ENCODE measurements at regions not wholly inside any gene's neighbourhood (a gene's known extent, or its start where the extent isn't known, plus 50 kb on each side); places are given as distances from the start of the nearest gene placed in this dataset.

DNA sequence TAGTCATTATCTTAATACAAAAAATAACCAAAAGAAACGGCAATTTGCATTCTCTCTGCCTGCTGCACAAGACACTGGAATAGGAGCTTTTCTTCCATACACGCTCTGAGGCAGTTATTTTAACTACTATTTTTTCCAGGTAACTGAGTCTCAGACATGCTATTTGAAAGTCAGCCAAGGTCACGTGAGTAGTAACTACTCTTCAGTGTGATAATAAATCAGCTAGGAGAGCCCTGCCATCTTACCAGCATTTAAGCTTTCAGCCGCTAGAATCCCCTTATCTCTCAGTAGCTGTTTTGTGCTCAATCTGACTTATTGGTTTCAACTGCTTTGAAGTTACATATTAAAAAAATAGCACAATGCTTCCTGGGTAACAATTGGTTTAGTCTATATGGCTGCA lies 84.5 kb downstream of the NRN1 start:
- TF ChIP-seq JUND (IDR thresholded peaks at IDR 0.05; ENCODE audit: low read depth): no peak
- in situ Hi-C loops (cut with HindIII; ENCODE audit: low pct_unique_long_range_greater_than_20kb, low sequenced_read_pairs): no loop called here
- no peak for DNase-seq (ENCODE audit: low read depth in 1 of 2, low spot score in 1 of 2)

DNA sequence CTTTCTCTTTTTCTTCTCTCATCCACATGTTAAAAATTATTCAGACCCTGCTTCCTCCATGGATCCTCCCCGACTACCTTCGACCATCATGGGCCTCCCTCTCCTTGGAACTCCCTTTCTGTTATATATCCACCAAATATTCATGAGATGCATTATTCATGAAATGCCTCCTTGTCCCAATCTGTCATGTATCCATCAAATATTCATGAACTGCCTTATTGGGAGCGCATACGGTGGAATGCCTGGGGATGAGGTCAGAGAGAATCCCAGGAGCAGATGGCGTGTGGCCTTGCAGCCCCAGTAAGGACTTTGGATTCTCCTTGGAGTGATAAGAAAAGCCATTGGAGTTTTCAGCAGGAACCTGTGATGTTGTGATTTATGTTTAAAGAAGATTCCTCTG lies 97.0 kb downstream of the NRN1 start:
- DNase-seq (ENCODE audit: low read depth in 1 of 2, low spot score in 1 of 2): no peak
- in situ Hi-C loops (cut with HindIII; ENCODE audit: low pct_unique_long_range_greater_than_20kb, low sequenced_read_pairs): no loop called here
- no peak for TF ChIP-seq JUND (IDR thresholded peaks at IDR 0.05; ENCODE audit: low read depth)

DNA sequence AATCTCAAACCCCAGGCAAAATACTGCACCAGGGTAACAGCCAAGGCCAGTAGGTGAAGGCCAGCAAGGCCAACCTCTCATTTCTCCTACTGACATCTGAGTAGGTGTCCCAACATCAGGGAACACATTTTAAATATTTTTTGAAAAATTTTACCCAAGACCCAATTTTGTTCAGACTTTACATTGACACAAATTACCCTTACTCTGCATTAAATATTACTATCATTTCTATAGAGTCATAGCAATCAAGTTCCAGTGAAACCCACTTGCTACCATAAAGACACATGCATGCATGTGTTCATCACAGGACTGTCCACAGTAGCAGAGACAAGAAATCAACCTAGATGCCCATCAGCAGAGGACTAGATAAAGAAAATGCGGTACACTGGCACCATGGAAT lies 99.9 kb downstream of the NRN1 start:
- no peak for TF ChIP-seq JUND (IDR thresholded peaks at IDR 0.05; ENCODE audit: low read depth)
- in situ Hi-C loops (cut with HindIII; ENCODE audit: low pct_unique_long_range_greater_than_20kb, low sequenced_read_pairs): no loop called here
- no peak for DNase-seq (ENCODE audit: low read depth in 1 of 2, low spot score in 1 of 2)

DNA sequence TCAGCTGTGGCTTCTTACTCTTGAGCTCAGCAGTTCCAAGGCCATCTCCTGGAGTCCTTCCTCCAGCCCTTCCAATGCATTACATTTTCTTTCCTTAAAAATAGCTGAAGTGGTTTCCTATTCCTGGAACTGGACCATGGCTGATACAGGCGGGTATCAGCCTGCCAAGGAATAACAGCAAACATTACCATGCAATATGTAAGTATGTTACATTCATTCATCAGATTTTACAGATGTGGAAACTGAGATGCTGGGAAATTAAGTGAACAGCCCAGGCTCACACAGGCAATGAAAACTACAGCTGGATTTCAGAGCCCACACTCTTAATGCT lies 100.4 kb downstream of the NRN1 start:
- in situ Hi-C loops (cut with HindIII; ENCODE audit: low pct_unique_long_range_greater_than_20kb, low sequenced_read_pairs): no loop called here
- TF ChIP-seq JUND (IDR thresholded peaks at IDR 0.05; ENCODE audit: low read depth): no peak
- no peak for DNase-seq (ENCODE audit: low read depth in 1 of 2, low spot score in 1 of 2)

DNA sequence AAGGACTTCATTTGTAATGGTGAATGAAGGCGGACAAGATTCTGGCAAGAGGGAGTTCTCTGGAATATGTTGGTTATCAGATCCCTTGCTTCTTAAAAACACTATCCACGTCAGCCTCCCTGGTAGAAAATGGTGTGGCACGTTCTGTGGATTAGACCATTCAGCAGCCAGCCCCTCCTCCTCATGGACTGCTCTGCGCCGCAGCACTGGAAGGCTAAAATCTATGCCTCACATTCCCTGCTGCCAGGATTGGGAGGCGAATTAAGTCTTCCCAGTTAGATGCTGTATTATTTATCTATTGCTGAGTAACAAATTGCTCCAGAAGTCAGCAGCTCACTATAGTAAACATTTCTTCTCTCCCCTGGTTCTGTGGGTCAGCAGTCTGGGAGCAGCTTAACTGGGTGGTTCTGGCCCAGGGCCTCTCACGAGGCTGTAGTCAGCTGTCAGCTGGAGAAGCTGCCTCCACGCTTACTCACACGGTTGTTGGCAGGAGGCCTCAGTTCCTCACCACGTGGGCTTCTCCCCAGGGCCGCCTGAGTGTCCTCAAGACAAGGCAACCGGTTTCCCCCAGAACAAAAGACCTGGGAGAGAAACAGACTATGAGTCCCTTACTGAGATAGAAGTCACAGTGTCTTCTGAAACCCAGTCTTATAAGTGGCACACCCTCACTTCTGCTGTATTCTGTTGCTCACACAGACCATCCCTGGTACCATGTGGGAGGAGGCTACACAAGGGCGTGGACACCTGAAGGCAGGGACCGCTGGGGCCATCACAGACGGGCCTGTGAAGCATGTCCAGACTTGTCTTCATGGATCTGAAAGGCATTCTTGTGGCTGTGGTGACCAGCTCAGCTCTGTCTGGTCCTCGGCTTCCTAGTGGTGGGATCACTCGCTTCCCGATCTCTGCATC lies 101.0 kb downstream of the NRN1 start:
- TF ChIP-seq JUND (IDR thresholded peaks at IDR 0.05; ENCODE audit: low read depth): no peak
- in situ Hi-C loops (cut with HindIII; ENCODE audit: low pct_unique_long_range_greater_than_20kb, low sequenced_read_pairs): no loop called here
- DNase-seq (ENCODE audit: low read depth in 1 of 2, low spot score in 1 of 2): no peak

DNA sequence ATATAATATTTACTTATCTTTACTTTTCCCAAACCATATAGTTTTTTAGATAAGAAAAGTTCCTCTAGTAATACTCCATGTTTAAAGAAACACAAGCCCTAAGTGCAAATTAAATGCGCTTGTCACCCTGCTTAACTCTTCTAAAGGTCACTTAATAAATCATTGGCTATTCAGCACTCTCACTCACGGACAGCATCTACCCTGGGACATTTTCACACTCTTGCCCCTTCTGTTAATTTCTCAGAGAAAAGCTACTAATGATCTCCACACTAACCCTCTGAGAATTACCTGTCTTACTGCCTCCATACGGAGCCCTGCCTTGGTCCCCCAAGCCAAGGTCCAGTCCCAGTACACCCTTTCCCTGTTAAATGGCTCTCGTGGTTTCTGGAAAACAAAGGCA lies 102.2 kb downstream of the NRN1 start:
- TF ChIP-seq JUND (IDR thresholded peaks at IDR 0.05; ENCODE audit: low read depth): no peak
- peak in 1 of 2 experiments; percentile 10 for DNase-seq (ENCODE audit: low read depth in 1 of 2, low spot score in 1 of 2)
- in situ Hi-C loops (cut with HindIII; ENCODE audit: low pct_unique_long_range_greater_than_20kb, low sequenced_read_pairs): no loop called here

DNA sequence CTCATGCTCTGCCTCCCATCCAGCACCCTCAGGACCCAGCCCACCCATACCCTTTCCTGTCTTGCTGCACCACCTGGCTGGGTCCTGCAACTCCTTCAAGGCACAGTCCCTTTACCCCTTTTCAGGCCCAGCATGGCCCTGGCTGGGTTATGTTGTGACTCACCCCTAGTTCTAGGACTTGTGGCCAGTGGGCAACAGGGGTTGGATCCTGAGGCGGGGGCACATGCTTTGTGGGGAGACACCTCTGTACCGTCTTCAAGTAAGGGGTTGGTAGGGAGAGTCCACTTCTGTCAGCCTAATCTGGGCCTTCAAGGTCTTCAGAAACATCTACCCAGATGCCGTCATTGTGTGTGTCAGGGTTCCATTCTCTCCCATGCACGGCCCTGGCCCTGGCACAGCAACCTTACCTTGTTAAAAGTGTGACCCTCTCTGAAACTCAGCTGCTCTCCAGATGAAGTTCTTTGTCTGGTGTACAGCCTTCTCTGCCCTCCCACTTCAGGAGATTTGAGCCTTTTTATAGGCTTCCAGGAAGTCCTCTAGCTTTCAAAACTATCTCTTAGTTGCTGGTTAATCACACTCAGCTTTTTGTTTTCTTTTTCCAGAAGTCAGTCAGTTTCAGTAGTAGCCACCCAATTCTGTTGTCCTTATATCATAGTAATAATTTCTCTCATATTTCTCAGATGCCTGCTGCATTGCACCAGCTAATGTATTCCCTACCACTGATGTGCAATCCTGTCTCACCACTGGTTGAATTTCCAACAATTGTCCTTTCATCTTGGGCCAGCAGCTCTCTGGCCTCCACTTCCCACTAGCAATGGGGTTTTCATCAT lies 107.3 kb downstream of the NRN1 start:
- in situ Hi-C loops (cut with HindIII; ENCODE audit: low pct_unique_long_range_greater_than_20kb, low sequenced_read_pairs): no loop called here
- no peak for DNase-seq (ENCODE audit: low read depth in 1 of 2, low spot score in 1 of 2)
- TF ChIP-seq JUND (IDR thresholded peaks at IDR 0.05; ENCODE audit: low read depth): no peak

DNA sequence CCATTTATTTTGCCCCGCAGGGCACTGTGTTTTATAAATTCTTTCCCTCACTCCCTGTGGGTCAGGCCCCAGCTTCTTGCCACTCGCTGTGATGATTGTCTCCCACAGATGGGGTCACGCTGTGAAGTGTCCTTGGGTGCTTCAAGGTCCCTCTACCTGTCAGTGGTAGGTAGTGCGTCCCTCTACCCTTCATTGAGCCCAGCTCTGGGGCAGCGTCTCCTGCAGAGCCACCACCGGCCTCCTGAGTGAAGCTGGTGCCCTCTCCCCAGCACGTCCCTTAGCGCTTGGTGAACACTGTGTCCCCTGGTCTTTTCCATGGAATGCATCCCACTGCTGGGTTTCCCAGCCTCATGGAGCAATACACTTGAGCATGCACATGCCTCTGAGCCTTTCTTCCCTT lies 108.2 kb downstream of the NRN1 start:
- no peak for TF ChIP-seq JUND (IDR thresholded peaks at IDR 0.05; ENCODE audit: low read depth)
- in situ Hi-C loops (cut with HindIII; ENCODE audit: low pct_unique_long_range_greater_than_20kb, low sequenced_read_pairs): no loop called here
- no peak for DNase-seq (ENCODE audit: low read depth in 1 of 2, low spot score in 1 of 2)

DNA sequence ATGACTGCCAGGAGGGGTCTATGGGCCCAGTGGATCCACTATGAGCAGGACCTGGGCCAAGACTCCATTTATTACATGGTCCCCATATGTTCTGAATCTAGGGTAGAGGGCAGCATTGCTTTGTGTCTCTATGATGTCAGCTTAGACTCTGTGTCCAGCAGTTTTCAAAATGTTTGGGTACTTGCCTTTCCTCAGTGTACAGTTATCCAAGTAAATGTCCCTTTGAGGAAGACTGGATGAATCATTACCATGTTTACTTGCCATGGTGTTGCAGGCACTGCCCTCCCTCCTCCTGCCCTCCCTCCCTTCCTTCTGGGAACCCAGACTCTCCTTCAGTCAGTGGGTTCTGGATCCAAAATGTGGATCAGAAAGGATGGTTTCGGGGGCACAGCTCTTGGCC lies 108.6 kb downstream of the NRN1 start:
- in situ Hi-C loops (cut with HindIII; ENCODE audit: low pct_unique_long_range_greater_than_20kb, low sequenced_read_pairs): no loop called here
- TF ChIP-seq JUND (IDR thresholded peaks at IDR 0.05; ENCODE audit: low read depth): no peak

DNA sequence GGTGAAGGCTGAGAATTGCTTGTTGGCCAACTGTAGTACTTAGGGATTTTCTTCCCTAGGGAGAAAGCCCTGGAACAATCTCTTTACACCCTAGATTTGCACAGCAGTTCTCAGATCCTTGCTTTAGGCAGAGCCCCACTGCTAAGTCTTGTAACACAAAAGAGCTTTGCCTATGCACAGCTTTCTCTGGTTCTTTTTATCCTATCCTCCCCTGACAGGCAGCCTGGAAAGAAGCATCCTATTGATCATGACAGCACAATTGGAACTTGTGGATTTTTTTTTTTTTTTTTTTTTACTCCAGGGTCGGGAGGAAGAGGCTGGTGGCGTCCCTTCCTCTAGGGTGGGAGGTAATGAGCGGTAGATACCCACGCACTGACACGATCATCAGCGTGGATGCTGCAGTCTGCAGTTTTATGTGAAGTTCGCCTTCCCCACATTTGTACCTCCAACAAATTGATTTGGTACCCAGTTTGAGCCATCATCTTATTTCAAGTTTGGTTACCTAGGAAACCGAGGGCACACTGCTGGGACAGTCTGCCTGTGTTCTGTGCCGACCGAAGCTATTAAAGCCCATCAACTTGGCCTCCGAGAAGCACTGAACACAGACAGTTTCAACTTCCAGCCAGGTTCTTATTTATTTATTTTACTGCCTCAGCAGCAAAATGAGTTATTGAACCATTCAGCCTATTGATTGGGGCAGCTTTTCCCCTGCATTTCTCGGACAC lies 110.1 kb downstream of the NRN1 start:
- in situ Hi-C loops (cut with HindIII; ENCODE audit: low pct_unique_long_range_greater_than_20kb, low sequenced_read_pairs): no loop called here
- no peak for DNase-seq (ENCODE audit: low read depth in 1 of 2, low spot score in 1 of 2)
- no peak for TF ChIP-seq JUND (IDR thresholded peaks at IDR 0.05; ENCODE audit: low read depth)

More for the DNA sequence above, 108.6 kb downstream of the NRN1 start:
- DNase-seq (ENCODE audit: low read depth in 1 of 2, low spot score in 1 of 2): no peak

DNA sequence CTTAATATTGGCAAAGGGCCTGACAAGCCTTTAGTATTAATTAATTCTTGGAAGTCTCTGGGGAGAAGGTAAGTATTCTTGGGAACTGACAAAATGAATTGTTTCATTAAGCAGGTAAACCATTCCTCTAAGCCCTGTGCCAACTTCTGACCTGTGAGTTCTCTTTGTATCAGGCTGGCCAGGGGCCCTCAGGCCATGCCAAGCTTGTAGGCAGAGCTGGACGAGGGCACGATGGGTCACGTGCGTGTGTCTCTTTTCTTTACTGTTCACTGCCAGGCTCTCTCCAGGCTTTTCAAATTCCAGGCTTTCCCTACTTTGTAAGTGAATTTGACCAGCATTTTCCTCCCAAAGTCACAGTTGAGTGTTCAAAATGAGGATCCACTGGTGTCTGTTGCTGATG lies 112.4 kb downstream of the NRN1 start:
- DNase-seq (ENCODE audit: low read depth in 1 of 2, low spot score in 1 of 2): no peak
- in situ Hi-C loops (cut with HindIII; ENCODE audit: low pct_unique_long_range_greater_than_20kb, low sequenced_read_pairs): no loop called here
- no peak for TF ChIP-seq JUND (IDR thresholded peaks at IDR 0.05; ENCODE audit: low read depth)

DNA sequence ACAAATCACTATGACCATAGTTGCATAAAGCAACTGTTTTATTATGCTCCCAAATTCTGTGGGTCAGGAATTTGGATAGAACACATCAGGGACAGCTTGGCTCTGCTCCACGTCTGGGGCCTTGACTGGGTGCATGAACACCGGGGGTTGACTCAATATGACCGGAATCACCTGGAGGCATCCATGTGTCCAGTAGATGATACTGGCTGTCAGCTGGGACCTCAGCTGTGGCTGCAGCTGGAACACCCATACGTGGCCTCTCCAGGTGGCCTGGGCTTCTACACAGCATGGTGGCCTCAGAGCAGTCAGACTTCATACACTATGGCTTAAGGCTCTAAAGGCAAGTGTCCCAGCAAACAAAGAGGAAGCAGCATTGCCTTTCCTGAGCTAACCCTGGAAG lies 113.4 kb downstream of the NRN1 start:
- no peak for DNase-seq (ENCODE audit: low read depth in 1 of 2, low spot score in 1 of 2)
- no peak for TF ChIP-seq JUND (IDR thresholded peaks at IDR 0.05; ENCODE audit: low read depth)
- in situ Hi-C loops (cut with HindIII; ENCODE audit: low pct_unique_long_range_greater_than_20kb, low sequenced_read_pairs): no loop called here

DNA sequence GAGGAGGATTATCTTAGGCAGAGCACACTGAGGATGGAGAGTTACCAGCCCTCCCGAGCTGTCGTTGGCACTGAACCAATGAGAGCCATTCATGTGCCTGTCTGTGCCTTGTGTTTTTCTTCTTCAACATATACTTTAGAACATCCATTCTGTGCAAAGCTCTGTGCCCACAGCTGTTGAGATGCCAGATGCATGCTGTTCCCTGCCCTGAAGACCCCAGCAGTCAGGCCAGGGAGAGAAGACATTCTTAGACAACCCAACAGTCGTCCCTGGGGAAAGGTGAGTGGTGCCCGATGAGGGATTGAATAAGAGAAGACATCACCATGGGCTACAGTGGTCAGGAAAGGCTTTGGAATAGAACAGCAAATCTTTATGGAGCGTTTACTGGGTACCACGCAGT lies 114.1 kb downstream of the NRN1 start:
- in situ Hi-C loops (cut with HindIII; ENCODE audit: low pct_unique_long_range_greater_than_20kb, low sequenced_read_pairs): no loop called here

More for the DNA sequence above, 114.1 kb downstream of the NRN1 start:
- TF ChIP-seq JUND (IDR thresholded peaks at IDR 0.05; ENCODE audit: low read depth): no peak
- DNase-seq (ENCODE audit: low read depth in 1 of 2, low spot score in 1 of 2): no peak

Data from T47D (cell line).